ENCODE measurements at regions not wholly inside any gene's neighbourhood (a gene's known extent, or its start where the extent isn't known, plus 50 kb on each side); places are given as distances from the start of the nearest gene placed in this dataset.

DNA sequence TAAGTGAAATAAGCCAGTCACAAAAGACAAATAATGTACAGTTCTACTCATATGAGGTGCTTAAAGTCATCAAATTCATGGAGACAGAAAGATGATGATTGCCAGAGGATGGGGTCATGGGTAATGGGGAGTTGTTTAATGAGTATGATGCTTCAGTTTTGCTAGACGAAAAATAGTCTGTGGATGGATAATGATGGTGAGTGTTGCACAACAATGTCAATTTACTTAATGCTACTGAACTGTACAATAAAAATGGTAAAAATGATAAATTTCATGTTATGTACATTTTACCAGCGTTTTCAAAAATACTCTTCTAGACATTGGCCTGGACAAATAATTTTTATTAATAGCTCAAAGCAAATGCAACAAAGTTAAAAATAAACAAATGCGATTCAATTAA is 118.5 kb upstream of the KYNU start:
- H3K27ac ChIP-seq (ENCODE audit: low read length) = no peak overlapping the region
- H3K27me3 ChIP-seq (ENCODE audit: control insufficient read depth, insufficient read depth, low read length) = no peaks in the 10 kb centered on the region
- no peaks in the 10 kb centered on the region for H3K36me3 ChIP-seq (ENCODE audit: control insufficient read depth, insufficient read depth, low read length)
- 83% methylated on average over 3 of the region's 3 CpGs for WGBS (ENCODE audit: insufficient coverage, low lambda C conversion rate)
- H3K4me3 ChIP-seq (ENCODE audit: low read length) = no peak overlapping the region
- no peaks in the 10 kb centered on the region for H3K4me1 ChIP-seq (ENCODE audit: control insufficient read depth, insufficient read depth, low read length)
- no peaks in the 10 kb centered on the region for H3K9me3 ChIP-seq (ENCODE audit: control insufficient read depth, low read depth, low read length)
- DNase-seq = no peak

DNA sequence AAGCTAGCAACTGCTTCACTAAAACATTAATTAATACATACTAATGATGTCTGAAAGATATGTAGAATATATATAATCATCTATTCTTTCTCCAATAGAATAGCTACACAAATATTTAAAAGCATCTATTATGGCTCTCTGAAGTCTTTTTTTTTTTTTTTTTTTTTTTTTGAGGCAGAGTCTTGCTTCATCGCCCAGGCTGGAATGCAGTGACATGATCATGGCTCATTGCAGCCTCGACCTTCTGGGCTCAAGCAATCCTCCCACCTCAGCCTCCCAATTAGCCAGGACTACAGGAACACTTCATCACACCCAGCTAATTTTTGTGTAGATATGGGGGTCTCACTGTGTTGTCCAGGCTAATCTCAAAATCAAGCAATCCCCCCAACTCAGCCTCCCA is 120.4 kb upstream of the KYNU start:
- WGBS (ENCODE audit: insufficient coverage, low lambda C conversion rate) = no CpG with 5 or more reads among the region's 2 CpGs
- no peaks in the 10 kb centered on the region for H3K27me3 ChIP-seq (ENCODE audit: control insufficient read depth, insufficient read depth, low read length)
- no peaks in the 10 kb centered on the region for H3K4me1 ChIP-seq (ENCODE audit: control insufficient read depth, insufficient read depth, low read length)
- no peak overlapping the region for H3K27ac ChIP-seq (ENCODE audit: low read length)
- H3K4me3 ChIP-seq (ENCODE audit: low read length) = no peak overlapping the region
- H3K9me3 ChIP-seq (ENCODE audit: control insufficient read depth, low read depth, low read length) = no peaks in the 10 kb centered on the region
- no peak for DNase-seq
- H3K36me3 ChIP-seq (ENCODE audit: control insufficient read depth, insufficient read depth, low read length) = no peaks in the 10 kb centered on the region

DNA sequence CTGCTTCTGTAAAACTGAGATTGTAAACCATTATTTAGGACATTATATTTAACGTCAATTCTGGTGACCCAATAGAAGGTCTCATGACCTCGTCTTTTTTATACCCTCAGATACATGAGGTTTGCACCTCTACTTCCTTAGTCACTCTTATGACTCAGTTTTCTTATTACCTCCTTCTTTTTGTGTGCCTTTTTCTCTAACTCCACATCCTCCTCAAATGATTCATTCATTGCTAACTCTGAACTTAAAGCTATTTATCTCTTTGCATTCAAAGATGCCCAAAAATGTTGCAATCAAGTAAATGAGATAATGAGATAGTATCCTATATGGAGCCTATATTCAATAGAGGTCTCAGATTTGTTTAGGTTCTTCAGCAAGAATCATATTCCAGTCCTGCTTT is 121.0 kb upstream of the KYNU start:
- no peaks in the 10 kb centered on the region for H3K36me3 ChIP-seq (ENCODE audit: control insufficient read depth, insufficient read depth, low read length)
- no peaks in the 10 kb centered on the region for H3K9me3 ChIP-seq (ENCODE audit: control insufficient read depth, low read depth, low read length)
- no peak overlapping the region for H3K27ac ChIP-seq (ENCODE audit: low read length)
- H3K4me3 ChIP-seq (ENCODE audit: low read length) = no peak overlapping the region
- no peaks in the 10 kb centered on the region for H3K27me3 ChIP-seq (ENCODE audit: control insufficient read depth, insufficient read depth, low read length)
- 60% methylated on average over 1 of the region's 2 CpGs for WGBS (ENCODE audit: insufficient coverage, low lambda C conversion rate)
- no peak for DNase-seq
- no peaks in the 10 kb centered on the region for H3K4me1 ChIP-seq (ENCODE audit: control insufficient read depth, insufficient read depth, low read length)

DNA sequence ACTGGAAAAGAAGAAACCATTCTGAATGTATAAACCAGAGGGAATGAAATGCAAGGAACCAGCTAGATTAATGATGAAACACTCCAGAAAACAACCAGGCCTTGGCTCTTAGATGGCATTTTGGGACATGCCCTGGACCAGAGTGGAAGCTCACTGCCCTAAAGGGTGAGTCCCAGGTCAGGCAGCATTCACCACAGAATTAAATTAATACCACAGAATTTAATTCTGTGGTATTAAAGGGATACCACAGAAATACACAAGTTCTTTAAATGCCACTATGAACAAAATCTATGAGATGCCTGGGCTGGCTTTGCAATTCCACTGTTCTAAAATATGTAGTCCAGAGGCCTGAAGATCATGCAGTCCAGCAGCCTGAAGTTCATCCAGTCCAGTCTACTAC is 122.3 kb upstream of the KYNU start:
- H3K4me3 ChIP-seq (ENCODE audit: low read length) = no peak overlapping the region
- H3K36me3 ChIP-seq (ENCODE audit: control insufficient read depth, insufficient read depth, low read length) = no peaks in the 10 kb centered on the region

DNA sequence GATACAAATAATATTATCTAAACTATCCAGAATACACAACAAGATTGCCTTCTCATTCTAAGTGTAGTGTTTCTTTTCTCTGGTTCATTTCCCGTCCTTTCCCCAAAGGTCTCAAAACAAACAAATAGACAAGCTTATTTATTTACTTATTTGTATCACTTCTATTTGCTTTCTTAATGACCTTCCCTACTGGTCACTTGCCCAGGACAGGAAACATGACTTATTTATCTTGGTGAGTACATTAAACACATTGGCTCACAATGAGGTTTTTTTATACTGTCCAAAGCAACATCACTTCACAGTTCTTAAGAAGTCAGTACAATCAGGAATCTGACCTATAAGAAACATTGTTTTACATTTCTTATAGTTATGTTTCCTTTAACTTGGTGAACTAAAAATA is 123.3 kb upstream of the KYNU start:
- Histone ChIP-seq H3K4me3 (ENCODE audit: low read length) (no peak overlapping the region), H3K9me3 (ENCODE audit: control insufficient read depth, low read depth, low read length) (no peaks in the 10 kb centered on the region), H3K4me1 (ENCODE audit: control insufficient read depth, insufficient read depth, low read length) (no peaks in the 10 kb centered on the region), H3K36me3 (ENCODE audit: control insufficient read depth, insufficient read depth, low read length) (no peaks in the 10 kb centered on the region), H3K27ac (ENCODE audit: low read length) (no peak overlapping the region), H3K27me3 (ENCODE audit: control insufficient read depth, insufficient read depth, low read length) (no peaks in the 10 kb centered on the region)
- WGBS (ENCODE audit: insufficient coverage, low lambda C conversion rate) = 14% methylated on average over 1 of the region's 1 CpG
- no peak for DNase-seq

More for the DNA sequence above, 122.3 kb upstream of the KYNU start:
- DNase-seq = no peak
- Histone ChIP-seq H3K27me3 (ENCODE audit: control insufficient read depth, insufficient read depth, low read length) (no peaks in the 10 kb centered on the region), H3K4me1 (ENCODE audit: control insufficient read depth, insufficient read depth, low read length) (no peaks in the 10 kb centered on the region), H3K27ac (ENCODE audit: low read length) (no peak overlapping the region), H3K9me3 (ENCODE audit: control insufficient read depth, low read depth, low read length) (no peaks in the 10 kb centered on the region)

DNA sequence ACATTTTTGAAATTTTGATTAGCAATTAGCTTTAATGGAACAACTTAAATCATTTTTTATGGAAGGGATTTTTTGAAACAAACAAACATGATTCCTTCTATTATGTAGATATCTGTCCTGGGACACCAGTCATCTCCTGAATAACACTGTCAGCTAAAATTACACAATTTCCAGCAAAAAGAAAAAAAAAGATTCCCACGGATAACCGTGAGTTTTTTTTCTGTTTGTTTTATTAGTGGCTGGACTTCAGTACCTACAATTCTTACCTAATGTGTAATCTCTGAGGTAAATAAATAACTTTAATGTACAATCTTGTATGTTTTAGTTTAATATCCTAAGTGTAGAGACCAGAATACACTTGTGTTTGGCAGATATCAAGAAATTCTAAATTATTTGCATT is 126.6 kb upstream of the KYNU start:
- no peak overlapping the region for H3K4me3 ChIP-seq (ENCODE audit: low read length)
- no peaks in the 10 kb centered on the region for H3K27me3 ChIP-seq (ENCODE audit: control insufficient read depth, insufficient read depth, low read length)
- no peak for DNase-seq
- H3K9me3 ChIP-seq (ENCODE audit: control insufficient read depth, low read depth, low read length) = peaks cover 5% of the 10 kb centered on the region
- WGBS (ENCODE audit: insufficient coverage, low lambda C conversion rate) = no CpG with 5 or more reads among the region's 2 CpGs
- no peaks in the 10 kb centered on the region for H3K36me3 ChIP-seq (ENCODE audit: control insufficient read depth, insufficient read depth, low read length)
- no peaks in the 10 kb centered on the region for H3K4me1 ChIP-seq (ENCODE audit: control insufficient read depth, insufficient read depth, low read length)
- no peak overlapping the region for H3K27ac ChIP-seq (ENCODE audit: low read length)

DNA sequence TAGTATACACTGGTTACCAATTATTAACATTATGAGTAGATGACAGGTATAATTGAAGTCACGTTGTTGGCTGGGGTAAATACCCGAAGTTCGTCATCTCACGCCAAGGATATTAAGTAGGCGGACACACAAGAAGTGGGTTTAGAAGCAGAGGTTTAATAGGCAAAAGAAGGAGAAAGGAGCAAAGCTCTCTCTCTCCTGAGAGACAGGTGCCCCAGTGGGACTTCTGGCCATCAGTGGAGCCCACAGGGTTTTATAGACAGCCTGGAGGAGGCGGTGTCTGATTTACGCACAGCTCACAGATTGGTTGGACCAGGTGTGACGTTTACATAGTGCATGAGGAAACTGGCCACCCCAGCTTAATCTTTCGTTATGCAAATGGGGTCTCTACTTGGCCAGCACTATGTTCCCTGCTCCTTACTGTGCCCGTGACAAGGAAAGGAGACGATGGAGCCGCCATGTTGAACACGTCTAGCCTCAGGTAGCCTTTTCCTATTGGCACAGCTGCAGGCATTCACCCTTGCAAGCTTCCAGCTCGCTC is 128.8 kb upstream of the KYNU start:
- Histone ChIP-seq H3K27me3 (ENCODE audit: control insufficient read depth, insufficient read depth, low read length) (no peaks in the 10 kb centered on the region), H3K27ac (ENCODE audit: low read length) (no peak overlapping the region), H3K36me3 (ENCODE audit: control insufficient read depth, insufficient read depth, low read length) (no peaks in the 10 kb centered on the region), H3K9me3 (ENCODE audit: control insufficient read depth, low read depth, low read length) (peaks cover 5% of the 10 kb centered on the region), H3K4me1 (ENCODE audit: control insufficient read depth, insufficient read depth, low read length) (no peaks in the 10 kb centered on the region), H3K4me3 (ENCODE audit: low read length) (no peak overlapping the region)
- DNase-seq = no peak
- WGBS (ENCODE audit: insufficient coverage, low lambda C conversion rate) = 97% methylated on average over 5 of the region's 14 CpGs

DNA sequence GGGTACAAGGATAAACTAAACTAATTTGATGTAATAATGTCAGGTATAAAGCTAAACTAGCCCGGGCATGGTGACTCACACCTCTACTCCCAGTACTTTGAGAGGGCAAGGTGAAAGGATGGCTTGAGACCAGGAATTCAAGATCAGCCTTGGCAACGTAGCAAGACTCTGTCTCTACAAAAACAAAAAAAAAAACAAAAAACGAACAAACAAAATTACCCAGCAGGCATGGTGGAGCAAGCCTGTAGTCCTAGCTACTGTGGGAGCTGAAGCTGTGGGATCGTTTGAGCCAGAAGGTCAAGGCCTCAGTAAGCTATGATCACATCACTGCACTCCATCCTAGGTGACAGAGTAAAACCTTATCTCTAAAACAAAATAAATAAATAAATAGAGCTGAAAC is 131.8 kb upstream of the KYNU start:
- Histone ChIP-seq H3K27ac (ENCODE audit: low read length) (no peak overlapping the region), H3K9me3 (ENCODE audit: control insufficient read depth, low read depth, low read length) (peaks cover 5% of the 10 kb centered on the region), H3K36me3 (ENCODE audit: control insufficient read depth, insufficient read depth, low read length) (no peaks in the 10 kb centered on the region), H3K4me1 (ENCODE audit: control insufficient read depth, insufficient read depth, low read length) (no peaks in the 10 kb centered on the region), H3K4me3 (ENCODE audit: low read length) (no peak overlapping the region), H3K27me3 (ENCODE audit: control insufficient read depth, insufficient read depth, low read length) (no peaks in the 10 kb centered on the region)
- no peak for DNase-seq
- WGBS (ENCODE audit: insufficient coverage, low lambda C conversion rate) = 55% methylated on average over 2 of the region's 4 CpGs

DNA sequence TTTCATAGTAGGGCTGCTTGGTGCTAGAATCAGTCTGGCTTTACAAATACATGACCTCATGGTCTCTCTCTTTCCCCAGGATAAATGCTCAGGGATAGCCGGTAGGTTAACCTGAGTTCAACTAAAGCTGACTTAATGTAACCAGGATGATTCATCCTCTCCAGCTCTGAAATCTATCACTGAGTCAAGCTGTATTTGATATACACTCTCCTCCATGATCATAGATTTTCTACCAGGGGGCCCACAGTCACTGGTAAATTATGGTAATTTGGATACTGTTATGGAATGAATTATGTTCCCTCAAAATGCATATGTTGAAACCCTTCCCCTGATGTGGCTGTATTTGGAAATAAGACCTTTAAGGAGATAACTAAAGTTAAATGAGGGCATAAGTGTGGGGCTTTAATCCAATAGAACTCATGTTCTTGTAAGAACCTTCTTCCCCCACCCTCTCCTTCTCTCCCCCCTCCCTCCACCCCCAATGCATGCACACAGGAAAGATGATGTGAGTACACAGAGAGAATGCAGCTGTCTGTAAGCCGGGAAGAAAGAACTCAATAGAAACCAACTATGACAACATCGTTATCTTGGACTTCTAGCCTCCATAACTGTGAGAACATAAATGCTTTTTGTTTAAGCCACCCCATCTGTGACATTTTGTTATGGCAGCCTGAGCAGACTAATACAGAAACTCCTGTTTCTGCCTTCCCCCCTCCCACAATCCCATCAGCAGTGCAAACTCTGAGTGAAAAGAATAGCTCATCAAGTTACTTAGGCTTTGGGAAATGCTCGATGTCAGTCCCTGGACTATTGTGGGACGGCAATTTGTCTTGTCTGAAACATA is 134.9 kb upstream of the KYNU start:
- H3K4me1 ChIP-seq (ENCODE audit: control insufficient read depth, insufficient read depth, low read length) = no peaks in the 10 kb centered on the region
- WGBS (ENCODE audit: insufficient coverage, low lambda C conversion rate) = 80% methylated on average over 1 of the region's 5 CpGs
- H3K9me3 ChIP-seq (ENCODE audit: control insufficient read depth, low read depth, low read length) = peaks cover 5% of the 10 kb centered on the region
- DNase-seq = no peak
- H3K4me3 ChIP-seq (ENCODE audit: low read length) = no peak overlapping the region
- no peaks in the 10 kb centered on the region for H3K36me3 ChIP-seq (ENCODE audit: control insufficient read depth, insufficient read depth, low read length)
- no peaks in the 10 kb centered on the region for H3K27me3 ChIP-seq (ENCODE audit: control insufficient read depth, insufficient read depth, low read length)
- no peak overlapping the region for H3K27ac ChIP-seq (ENCODE audit: low read length)

DNA sequence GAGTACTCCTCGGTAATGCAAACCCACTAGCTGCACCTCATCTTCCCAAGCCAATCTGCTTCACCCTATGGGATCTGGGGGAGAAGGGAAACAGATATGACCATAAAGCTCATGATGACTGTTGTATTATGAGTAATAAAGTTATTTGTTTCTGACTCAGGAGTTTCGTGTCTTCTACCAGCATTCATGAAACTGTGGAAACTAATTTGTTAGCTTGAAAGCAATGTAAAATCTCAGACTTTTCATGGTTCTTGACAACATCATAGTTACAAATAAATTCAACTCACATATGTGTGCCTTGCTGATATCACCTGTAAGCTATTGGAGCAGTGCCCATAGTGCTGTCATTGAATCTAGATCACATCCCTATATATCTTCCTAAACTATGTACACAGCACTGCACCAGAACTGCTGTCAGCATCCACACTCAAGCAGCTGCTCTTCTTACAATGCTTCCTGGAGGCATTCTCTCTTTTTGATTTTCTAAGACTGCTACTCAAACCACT is 135.6 kb upstream of the KYNU start:
- no peaks in the 10 kb centered on the region for H3K27me3 ChIP-seq (ENCODE audit: control insufficient read depth, insufficient read depth, low read length)
- WGBS (ENCODE audit: insufficient coverage, low lambda C conversion rate) = no CpG with 5 or more reads among the region's 2 CpGs
- H3K36me3 ChIP-seq (ENCODE audit: control insufficient read depth, insufficient read depth, low read length) = no peaks in the 10 kb centered on the region
- H3K4me1 ChIP-seq (ENCODE audit: control insufficient read depth, insufficient read depth, low read length) = no peaks in the 10 kb centered on the region
- H3K9me3 ChIP-seq (ENCODE audit: control insufficient read depth, low read depth, low read length) = no peaks in the 10 kb centered on the region
- H3K27ac ChIP-seq (ENCODE audit: low read length) = no peak overlapping the region
- no peak overlapping the region for H3K4me3 ChIP-seq (ENCODE audit: low read length)
- no peak for DNase-seq

DNA sequence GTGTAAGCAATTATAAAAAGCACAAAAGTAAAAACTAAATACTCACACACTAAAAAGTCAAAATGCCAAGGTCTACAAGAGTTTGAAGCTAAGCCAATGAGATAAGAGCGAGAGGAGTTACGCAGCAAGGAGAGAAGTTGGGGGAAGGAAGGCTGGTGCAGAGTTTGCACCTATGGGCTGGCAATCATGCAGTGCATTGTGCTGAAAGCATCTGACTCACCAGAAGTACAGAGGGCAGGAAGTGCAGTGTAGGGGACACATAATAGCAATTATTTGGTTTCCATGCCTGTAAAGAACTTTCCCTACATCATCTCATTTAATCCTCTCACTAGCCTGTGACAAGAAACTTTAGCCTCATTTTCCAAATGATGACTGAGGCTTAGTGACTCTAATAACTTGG is 142.7 kb upstream of the KYNU start:
- Histone ChIP-seq H3K27ac (ENCODE audit: low read length) (no peak overlapping the region), H3K4me1 (ENCODE audit: control insufficient read depth, insufficient read depth, low read length) (no peaks in the 10 kb centered on the region), H3K4me3 (ENCODE audit: low read length) (no peak overlapping the region), H3K27me3 (ENCODE audit: control insufficient read depth, insufficient read depth, low read length) (no peaks in the 10 kb centered on the region), H3K36me3 (ENCODE audit: control insufficient read depth, insufficient read depth, low read length) (no peaks in the 10 kb centered on the region), H3K9me3 (ENCODE audit: control insufficient read depth, low read depth, low read length) (no peaks in the 10 kb centered on the region)
- DNase-seq = no peak
- no CpG with 5 or more reads among the region's 2 CpGs for WGBS (ENCODE audit: insufficient coverage, low lambda C conversion rate)
